DMS153 (cell line): ENCODE measurements at regions not wholly inside any gene's neighbourhood (a gene's known extent, or its start where the extent isn't known, plus 50 kb on each side); places are given as distances from the start of the nearest gene placed in this dataset.
"Not testable (repeated sequence)": the region's sequence is repeated elsewhere in the genome, so short reads cannot be mapped to it uniquely, and the experiment has no call there.

Source experiments
- DNase-seq: peaks from one replicate; lab custom pipeline; 2025; lab: John Stamatoyannopoulos, UW

- no peak for DNase-seq
These were observed 76.3 kb upstream of the C7orf33 start for GRCh38 chr7:148514236-148514635.

- DNase-seq = no peak
These were observed 75.3 kb upstream of the C7orf33 start for GRCh38 chr7:148515237-148515636.

- DNase-seq = no peak
These were observed 74.6 kb upstream of the C7orf33 start for GRCh38 chr7:148515728-148516695.

- DNase-seq = not testable (repeated sequence)
These were observed 71.2 kb upstream of the C7orf33 start for GRCh38 chr7:148519386-148519785.

- no peak for DNase-seq
These were observed 69.3 kb upstream of the C7orf33 start for GRCh38 chr7:148521271-148521670.

GRCh38 chr7:148523550-148523949 lies 67.0 kb upstream of the C7orf33 start:
- DNase-seq = no peak

- no peak for DNase-seq
These were observed 65.9 kb upstream of the C7orf33 start for GRCh38 chr7:148524479-148525224.

GRCh38 chr7:148527717-148528168 lies 62.8 kb upstream of the C7orf33 start:
- DNase-seq = no peak

- DNase-seq = no peak
These were observed 55.3 kb upstream of the C7orf33 start for GRCh38 chr7:148535217-148535616.

GRCh38 chr7:148537435-148537834 lies 53.1 kb upstream of the C7orf33 start:
- DNase-seq = no peak

- no peak for DNase-seq
These were observed 50.4 kb upstream of the C7orf33 start for GRCh38 chr7:148540041-148540738.
